DMS 273 treated with DMSO at 0.1 percent for 48 hours (cell line): ENCODE measurements at regions not wholly inside any gene's neighbourhood (a gene's known extent, or its start where the extent isn't known, plus 50 kb on each side); places are given as distances from the start of the nearest gene placed in this dataset.

ENCODE experiments used
- DNase-seq: peaks from one replicate; lab custom pipeline; 2025; lab: John Stamatoyannopoulos, UW

DNA sequence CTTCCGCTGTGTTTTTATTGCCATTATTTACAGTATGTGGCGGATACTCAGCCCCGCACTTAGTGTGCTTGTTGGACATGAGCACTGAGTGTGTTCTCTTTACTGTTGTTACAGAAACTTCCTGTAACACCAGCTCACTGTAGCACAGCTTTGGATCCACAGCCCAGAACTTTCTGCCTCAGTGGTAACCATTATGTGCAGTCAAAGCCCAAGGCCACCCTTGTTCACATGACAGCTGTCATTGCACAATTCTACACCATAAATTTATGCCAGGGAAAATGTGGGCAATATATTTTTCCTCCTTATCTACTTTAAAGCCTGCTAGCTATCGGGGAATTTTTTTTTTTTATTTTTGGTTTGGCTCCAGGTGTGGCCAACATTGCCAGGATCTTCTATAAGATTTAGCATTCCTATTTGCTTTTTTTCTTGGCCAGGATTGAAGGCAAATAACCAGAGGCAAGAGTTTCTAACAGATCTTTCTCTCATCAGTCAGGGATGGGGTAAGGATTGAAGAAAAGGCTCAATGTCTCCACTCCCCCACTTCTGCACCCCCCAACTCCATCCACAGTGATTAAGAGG is 176.0 kb upstream of the PELI2 start:
- DNase-seq, result no peak

DNA sequence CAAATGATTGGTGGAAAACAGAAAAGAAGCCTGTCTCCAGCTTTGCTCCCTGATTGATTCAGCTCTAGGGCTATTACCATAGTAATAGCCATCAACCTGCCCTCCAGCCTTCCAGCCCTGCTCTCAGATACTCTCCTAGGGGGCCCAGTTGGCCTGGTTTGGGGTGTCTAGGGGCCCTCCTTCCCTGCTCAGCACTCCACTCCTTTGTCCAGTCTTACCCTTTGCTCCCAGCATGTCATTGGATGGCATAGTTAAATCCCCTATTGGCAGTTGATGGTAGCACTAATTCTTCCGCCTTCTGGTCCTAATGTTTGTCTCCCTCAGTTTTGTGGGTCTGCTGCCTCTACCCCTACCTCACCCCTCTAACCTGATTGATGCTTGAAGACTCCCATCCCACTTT is 175.4 kb upstream of the PELI2 start:
- no peak for DNase-seq

DNA sequence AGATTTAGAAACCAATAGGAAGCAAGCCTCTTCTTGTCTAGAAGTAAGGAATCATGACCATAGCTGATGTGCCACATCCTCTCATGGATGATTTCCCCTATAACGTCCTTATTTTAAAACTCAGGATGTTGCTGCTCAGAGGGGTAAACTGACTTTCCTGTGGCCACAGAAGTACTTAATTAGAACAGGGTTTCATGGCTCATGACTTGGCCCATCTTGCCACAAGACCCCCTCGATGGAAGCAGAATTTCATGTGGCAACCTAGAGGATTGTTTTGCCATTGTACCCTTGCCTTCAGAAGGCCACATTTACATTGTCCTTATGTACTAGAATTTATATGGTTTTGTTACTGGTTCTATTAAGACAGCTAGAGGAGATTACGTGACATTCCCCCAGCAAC is 173.5 kb upstream of the PELI2 start:
- no peak for DNase-seq

DNA sequence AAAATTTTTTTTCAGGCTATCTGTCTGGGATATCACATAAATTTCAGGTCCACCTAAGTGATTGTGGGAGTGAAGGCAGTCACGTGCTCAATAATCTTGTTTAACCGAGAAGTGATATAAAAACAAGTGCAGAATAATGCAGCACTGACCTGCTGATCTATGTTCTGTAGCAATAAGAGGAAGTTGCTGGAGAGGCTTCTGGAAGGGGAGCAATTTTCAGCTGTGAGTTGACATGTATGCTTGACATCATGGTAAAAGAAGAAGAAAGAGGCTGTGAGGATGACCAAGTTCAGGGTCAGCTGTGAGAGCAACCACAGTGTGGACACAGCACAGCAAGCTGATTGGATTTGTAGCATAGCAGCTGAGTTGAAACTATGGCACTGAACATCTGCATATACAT is 172.0 kb upstream of the PELI2 start:
- DNase-seq, result no peak

DNA sequence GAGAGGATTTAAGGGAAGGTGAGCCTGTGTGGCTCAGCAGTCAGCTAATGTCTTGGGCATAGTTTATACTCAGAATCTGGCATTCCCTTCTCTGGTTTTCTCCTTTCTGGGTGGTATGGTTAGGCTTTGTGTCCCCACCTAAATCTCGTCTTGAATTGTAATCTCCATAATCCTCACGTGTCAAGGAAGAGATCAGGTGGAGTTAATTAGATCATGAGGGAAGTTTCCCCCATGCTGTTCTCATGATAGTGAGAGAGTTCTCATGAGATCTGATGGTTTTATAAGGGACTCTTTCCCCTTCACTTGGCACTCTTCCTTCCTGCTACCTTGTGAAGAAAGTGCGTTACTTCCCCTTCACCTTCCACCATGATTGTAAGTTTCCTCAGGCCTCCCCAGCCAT is 169.8 kb upstream of the PELI2 start:
- DNase-seq, result no peak

DNA sequence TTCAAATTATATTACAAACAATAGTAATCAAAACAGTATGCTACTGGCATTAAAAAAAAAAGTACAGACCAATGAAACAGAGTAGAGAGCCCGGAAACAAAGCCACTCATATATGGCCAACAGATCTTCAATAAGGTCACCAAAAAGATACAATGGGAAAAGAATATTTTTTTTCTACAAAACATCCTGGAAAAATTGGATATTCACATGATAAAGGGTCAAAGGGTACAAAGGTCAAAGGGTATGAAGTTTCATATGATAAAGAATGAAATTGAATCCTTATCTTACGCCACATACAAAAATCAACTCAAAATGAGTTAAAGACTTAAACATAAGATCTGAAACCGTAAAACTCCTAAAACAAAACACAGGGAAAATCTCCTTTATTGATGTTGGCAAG is 168.5 kb upstream of the PELI2 start:
- no peak for DNase-seq

DNA sequence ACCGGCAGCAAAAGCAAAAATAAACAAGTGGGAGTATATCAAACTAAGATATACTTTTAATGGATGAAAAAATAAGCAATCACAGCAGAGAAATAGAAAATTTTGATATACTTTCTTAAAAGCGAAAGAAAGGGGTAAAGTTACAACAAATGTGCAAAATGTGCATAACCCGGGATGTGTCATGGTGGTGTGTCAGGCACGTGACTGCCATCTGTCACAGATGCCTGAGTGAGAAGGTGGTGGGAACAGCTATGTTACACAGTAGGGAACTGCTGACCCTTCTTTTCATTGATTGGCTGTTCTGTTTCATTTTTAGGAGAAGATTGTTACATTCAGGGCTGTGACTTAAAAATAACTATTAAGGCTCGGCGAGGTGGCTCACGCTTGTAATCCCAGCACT is 168.1 kb upstream of the PELI2 start:
- DNase-seq, result no peak

DNA sequence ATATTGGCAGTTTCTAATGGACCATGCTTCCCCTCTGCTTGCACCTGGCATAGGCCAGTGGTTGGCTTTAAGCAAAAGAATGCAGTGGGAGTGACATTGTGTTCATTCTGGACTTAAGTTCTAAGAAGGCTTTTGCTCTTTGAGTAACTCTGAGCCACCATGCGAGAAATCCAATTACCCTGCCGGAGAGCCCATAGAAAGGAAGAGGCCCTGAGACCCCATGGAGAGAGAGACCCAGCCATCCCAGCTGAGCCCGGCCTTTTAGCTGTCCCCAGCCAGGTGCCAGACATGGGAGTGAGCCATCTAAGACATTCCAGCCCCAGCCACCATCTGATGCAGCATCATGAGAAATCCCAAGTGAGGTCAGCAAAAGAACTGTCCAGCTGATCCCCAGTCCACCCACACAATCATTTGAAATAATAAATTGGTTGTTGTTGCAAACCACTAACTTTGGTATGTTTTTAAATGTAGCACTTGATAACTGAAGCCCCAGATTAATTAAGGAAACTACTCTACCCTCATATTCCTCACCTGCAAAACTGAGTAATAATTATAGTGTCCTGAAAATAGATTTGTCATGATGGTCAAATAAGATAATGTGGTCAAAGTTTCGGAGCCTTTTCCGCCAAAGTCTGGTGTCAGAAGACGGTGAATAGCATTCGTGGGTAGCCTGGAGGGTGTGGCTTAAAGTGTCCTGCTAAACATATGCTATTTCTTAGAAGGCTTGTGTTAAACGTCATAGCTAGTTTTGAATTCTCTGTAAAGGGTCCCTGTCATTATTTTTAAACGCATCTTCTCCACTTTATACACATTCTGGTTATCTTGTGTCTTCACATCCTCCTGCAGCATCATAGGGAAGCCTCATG is 166.6 kb upstream of the PELI2 start:
- no peak for DNase-seq

DNA sequence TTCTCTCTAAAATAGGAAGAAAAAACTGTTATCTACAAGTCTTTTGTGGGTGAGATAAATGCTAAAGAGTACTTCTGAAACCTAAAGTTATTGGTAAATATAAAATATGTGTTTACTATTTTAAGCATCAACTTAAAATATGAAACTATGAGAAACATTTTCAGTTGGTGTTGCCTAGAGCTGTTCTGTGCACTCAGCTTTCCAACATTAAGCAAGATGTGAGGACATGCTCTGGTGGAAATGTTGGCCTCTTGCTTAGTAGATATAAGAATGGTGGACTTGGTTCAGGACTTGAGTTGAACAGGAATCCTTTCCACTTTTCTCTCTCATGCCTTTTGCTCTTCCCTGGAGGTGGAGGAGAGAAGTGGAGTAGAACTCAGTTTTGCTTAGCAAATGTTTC is 164.1 kb upstream of the PELI2 start:
- no peak for DNase-seq

DNA sequence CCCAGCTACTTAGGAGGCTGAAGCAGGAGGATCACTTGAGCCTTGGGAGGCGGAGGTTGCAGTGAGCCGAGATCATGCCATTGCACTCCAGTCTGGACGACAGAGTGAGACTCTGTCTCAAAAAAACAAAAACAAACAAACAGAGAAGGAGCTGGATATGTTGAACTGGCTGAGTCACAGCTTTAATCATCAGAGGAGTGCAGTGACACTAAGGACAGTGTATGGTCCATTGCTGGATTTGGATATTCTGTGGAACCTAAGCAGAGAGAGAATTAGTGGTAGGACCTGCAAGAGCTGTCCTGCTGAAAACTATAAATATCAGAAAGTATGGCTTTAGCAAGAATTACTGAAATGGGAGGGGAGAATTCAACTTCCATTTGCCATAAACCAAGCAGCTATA is 163.0 kb upstream of the PELI2 start:
- DNase-seq, result no peak

DNA sequence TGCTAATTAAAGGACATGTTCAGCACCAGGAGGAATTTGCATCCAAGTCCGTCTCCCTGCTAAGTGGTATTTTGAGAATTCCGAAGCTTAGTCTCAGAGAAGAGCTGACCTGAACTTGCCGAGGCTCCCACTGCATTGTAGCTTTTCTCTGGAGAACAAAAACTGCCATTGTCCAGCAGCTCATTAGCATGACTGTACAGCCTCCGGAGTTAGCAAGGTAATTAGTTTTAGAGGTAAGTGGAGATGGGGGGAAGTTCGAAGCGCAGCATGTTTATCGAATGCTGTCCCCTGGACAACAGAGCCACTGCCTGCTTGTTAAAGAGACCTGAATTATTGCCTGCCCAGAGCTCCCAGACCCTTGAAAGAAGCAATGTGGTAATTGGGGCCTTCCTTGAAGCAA is 160.3 kb upstream of the PELI2 start:
- no peak for DNase-seq

DNA sequence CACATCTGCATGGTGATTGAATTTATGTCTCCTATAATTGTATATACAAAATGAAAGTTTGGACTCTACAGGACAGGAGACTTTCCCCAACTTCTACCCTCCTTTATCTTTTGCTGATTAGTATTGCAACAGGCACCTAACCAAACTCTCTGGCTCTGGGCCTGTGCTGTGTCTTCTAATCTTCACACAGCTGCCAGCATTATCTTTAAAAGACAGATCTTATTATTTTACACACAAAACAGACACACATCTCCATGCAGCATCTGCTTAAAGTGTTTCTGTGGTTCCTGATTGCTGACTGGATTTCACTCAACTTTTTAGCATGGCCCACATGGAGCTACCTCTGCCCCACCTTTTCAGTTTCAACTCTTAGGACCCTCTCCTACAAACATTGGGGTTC is 154.9 kb upstream of the PELI2 start:
- DNase-seq, result no peak

DNA sequence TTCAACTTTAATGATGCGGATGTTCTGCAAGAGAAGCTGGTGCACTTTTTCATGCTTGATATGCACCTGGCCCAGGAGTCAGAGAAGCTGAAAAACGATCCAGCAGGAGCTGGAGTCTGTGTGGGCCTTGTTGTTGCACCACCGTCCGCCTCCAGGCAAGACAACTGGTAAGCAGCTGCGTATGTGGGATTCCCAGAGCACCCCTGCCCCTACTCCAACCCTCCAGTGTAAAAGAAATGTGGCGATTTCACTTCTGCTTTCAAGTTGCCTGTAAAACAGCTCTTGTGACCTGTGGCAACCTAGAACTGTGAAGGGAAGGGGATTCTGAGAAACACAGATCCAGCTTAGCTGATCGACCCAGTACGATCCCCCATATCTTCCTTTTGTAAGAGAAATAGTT is 154.1 kb upstream of the PELI2 start:
- DNase-seq, result no peak

DNA sequence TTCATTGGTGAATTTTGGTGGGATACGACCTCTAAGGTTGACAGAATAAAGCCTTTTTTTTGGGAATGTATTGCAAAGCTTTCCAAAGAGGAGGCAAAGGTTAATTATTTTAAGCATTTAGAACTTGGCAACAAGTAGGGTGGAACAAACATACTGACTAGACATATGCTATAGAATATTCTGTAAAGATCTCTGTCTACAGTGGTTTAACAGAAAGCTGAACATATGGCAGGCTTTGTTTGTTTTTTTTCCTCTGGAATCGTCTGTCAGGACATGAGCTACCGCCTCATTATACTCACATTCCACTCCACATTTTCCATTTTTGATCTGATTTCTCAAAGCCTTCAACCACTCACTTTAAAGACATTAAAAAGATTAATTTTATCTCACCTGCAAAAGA is 153.4 kb upstream of the PELI2 start:
- DNase-seq, result peak; percentile 70

DNA sequence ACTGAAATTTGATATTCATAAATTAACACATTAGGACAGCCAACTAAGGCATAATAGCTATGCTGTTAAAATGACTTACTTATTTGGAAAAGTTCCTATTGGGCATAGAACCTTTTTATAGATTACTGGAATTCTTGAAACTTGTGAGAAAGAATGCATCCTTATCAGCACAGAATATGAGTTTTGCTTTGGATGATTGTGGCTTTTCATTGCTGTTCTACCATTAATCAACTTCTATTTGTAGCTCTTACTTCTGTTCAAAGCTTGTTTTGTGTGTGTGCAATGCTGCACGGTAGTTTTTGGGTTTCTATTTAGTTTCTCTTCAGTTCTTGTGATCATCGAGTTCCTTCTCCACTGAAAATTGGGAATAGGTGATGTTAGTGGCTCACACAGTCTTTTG is 152.4 kb upstream of the PELI2 start:
- DNase-seq, result no peak

DNA sequence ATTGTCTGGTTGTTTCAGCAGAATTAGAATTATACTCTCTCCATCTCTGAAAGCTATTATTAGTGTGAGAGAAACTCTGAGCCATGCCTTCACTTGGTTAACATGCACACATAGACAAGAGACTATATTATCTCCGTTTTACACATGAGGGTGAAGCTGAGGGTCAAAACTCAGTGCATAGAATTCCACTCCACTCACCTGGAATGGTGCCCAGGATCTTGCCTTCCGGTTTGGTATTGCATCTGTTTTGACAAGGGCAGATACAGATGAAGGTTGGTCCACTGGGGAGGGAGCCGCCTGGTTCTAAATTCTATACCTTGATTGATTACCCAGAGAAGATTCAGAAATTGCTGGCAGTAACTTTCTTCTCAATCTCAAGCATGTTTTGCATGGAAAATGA is 149.5 kb upstream of the PELI2 start:
- no peak for DNase-seq

DNA sequence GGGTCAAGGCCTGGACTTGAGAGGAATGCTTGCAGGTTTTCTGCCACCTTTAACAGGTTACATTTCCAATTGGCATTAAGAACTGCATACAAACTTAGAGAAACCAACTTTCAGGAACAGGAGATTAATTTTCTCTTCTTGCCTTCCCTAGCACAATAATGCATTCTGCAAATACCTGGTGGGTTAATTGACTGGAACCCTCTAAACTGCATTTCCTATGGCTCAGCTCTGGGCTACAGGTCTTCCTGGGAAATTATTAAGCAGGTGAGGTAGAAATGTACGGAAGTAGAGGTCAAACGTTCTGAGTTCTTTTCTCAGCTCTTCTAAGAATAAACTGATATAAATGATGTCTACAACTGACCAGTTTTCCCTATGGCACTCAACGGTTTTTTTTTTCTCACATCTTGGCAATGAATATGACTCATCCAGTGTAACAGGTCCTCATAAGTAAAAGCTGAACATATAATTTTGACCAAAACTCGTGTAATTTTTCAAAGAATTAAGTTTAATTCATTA is 144.9 kb upstream of the PELI2 start:
- DNase-seq, result no peak

DNA sequence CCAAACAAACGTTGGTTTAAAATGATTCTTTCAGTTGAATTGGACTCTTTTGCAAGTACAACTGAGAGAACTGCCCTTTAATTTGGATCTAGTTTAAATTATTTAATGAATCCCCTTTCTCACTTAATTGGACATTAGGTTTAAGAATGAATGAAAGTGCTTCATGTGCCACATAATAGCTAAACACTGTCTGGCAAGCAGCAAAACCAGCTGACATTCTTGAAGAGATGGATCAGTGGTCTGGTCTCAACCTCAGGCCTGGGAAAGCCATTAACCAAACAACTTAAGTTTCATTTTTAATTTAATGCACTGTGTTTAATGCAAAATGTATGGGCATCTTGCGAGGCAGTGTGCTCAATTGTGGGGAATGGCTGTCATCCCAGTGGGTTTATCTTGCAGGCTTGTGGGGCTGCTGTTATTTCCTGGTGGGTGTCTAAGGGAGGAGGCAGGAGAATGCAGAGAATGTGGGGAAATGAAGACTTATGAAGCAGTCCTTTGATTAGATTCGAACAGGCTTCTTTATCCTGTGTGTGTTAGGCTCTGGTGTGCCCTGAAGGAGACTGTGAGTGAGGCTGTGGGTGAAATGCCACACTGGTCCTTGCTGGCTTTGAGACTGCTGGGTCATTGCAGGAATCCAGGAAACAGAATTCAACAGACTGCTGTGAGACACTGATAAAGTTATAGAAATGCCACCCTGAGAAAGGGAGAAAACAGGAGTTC is 144.1 kb upstream of the PELI2 start:
- no peak for DNase-seq

DNA sequence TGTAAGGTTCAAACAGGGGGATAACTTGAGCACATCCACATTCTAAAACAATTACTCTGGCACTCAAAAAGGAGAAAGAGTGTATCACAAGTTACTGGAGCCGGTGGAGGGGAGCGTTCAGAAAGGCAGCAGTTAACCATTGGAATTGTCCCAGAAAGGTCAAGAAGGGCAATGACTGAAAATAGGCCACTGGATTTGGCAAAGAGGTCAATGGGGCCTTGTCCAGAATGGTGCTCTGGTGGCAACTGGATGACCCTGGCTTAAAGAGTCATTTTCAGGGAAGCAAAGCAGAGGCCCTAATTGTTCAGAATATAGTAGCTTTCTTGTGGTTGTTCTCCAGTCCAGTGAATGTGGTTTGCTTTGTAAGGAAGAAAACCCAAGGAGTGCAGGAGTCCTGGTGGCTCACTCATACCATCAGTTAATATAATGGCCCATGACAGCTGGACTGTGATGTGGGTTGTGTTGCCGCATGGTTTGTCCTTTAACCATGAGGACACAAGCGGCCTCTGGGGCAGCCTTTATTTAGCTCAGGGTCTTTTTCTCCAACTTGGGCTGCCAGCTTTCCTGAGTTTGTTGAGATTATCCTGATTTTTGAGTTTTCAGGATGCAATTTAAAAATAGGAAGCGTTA is 142.8 kb upstream of the PELI2 start:
- no peak for DNase-seq

DNA sequence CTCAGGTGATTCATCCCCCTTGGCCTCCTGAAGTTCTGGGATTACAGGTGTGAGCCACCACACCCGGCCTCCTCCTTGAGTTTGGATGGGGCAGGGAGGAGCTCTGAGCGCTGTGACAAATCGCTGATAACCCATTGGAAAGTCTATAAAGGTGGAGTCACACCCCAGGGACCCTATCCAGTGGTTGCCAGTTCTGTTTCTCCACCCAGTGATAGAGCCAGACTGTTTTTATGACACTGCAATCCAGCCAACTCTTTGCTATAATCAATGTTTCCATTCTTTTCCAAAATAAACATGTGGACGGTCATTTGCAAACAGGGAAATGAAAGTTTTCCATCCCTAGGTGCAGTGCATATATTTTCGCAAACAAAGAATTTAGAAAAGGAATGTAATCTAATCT is 142.0 kb upstream of the PELI2 start:
- no peak for DNase-seq

DNA sequence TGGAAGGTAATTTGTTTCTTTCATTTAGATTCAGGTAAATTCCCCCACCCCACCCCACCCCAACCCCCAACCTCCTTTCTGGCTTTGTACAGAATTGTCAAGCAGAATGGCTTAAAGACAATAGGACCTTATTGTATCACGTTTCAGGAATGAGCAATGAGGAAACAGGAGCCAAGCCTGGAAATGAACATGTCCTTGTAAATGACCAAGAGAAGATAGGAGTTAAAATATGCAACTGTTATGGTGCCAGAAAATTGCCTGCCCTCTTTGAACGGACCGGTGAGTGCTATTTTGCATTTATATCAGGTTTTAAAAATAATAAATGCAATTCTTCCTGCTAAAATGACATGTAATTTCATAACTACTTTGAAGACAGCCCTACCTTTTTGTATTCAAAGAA is 141.6 kb upstream of the PELI2 start:
- DNase-seq, result no peak

DNA sequence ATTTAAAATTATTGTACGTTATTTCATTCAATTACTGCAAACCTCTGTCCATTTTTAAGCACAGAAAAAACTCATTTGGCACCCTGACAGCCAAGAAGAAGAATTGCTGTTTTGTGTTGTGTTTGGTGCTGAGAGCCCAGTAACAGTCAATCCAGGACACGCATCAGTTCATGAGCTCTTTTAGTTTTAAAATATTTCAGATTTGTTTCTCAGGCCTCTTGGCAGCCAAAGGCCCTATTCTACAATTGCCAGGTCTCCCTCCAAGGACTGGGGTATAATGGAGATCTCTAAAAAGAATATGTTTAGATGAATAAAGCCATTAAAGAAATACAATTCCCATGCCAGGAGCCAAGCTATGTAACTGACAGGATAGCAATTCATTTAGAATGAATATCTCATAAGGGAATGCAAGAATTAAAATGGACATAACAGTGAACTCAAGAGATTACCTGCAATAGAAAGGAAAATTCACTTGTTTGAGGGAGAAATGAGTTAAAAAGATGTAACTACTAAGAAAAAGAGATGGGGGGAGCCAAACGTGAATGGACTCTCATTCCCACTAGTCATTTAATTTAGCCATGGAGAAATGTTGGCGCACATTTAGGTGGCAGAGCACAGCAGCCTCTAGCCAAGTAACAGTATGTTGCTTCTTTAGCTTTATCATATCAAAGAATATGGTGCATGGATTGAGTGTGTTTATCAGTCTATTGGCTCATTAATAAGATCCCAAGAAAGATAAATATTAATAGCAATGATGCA is 140.6 kb upstream of the PELI2 start:
- no peak for DNase-seq
